ENCODE measurements at regions not wholly inside any gene's neighbourhood (a gene's known extent, or its start where the extent isn't known, plus 50 kb on each side); places are given as distances from the start of the nearest gene placed in this dataset.

GRCh38 chr1:81242103-81242502, 558.6 kb upstream of the ADGRL2 start:
- Histone ChIP-seq H3K23ac (ENCODE audit: low read length in 2 of 2) (no peak overlapping the region), H3K18ac (ENCODE audit: low read depth in 1 of 2, low read length in 2 of 2) (no peak overlapping the region), H3K27me3 (ENCODE audit: control insufficient read depth in 1 of 2, insufficient read depth in 1 of 2, low read length in 2 of 2) (no peaks in the 10 kb centered on the region), H3K4me2 (ENCODE audit: low read length, poor library complexity, severe bottlenecking) (no peak overlapping the region), H2AK5ac (ENCODE audit: low read length, severe bottlenecking) (no peak overlapping the region), H3K14ac (ENCODE audit: low read length in 2 of 2) (no peak overlapping the region), H2BK120ac (ENCODE audit: low read depth, low read length) (no peak overlapping the region), H2BK12ac (ENCODE audit: low read length in 2 of 2) (no peak overlapping the region), H3K36me3 (ENCODE audit: control insufficient read depth in 1 of 2, insufficient read depth in 2 of 2, low read depth in 1 of 2, low read length in 2 of 2) (no peaks in the 10 kb centered on the region), H3K4ac (ENCODE audit: low read depth in 1 of 2, low read length in 2 of 2) (no peak overlapping the region), H2BK5ac (ENCODE audit: low read depth, low read length, poor library complexity, severe bottlenecking) (no peak overlapping the region), H2BK15ac (ENCODE audit: low read depth, poor library complexity, severe bottlenecking) (no peak overlapping the region), H3K4me1 (ENCODE audit: control insufficient read depth, insufficient read depth, low read depth, low read length) (no peaks in the 10 kb centered on the region), H2AFZ (ENCODE audit: low read depth, low read length) (no peak overlapping the region), H4K8ac (ENCODE audit: low read length) (no peak overlapping the region), H3K27ac (ENCODE audit: low read length, poor library complexity, severe bottlenecking) (no peak overlapping the region), H3K79me1 (replicated peaks; ENCODE audit: low read length, poor library complexity, severe bottlenecking) (no peaks in the 10 kb centered on the region), H3K4me3 (ENCODE audit: insufficient read depth in 1 of 2, low read depth in 1 of 2, low read length in 2 of 2) (no peak overlapping the region), H4K91ac (ENCODE audit: low read length) (no peak overlapping the region), H3K9me3 (ENCODE audit: control insufficient read depth, low read length) (no peaks in the 10 kb centered on the region), H3K9ac (ENCODE audit: low read length) (no peak overlapping the region)
- WGBS: 84% methylated on average over 2 of the region's 2 CpGs
- DNase-seq: no peak

GRCh38 chr1:81238129-81238528, 562.6 kb upstream of the ADGRL2 start:
- Histone ChIP-seq H3K9ac (ENCODE audit: low read length) (peak overlapping the region; percentile 33), H3K4me1 (ENCODE audit: control insufficient read depth, insufficient read depth, low read depth, low read length) (no peaks in the 10 kb centered on the region), H3K18ac (ENCODE audit: low read depth in 1 of 2, low read length in 2 of 2) (no peak overlapping the region), H2AFZ (ENCODE audit: low read depth, low read length) (no peak overlapping the region), H3K4ac (ENCODE audit: low read depth in 1 of 2, low read length in 2 of 2) (no peak overlapping the region), H3K9me3 (ENCODE audit: control insufficient read depth, low read length) (no peaks in the 10 kb centered on the region), H3K36me3 (ENCODE audit: control insufficient read depth in 1 of 2, insufficient read depth in 2 of 2, low read depth in 1 of 2, low read length in 2 of 2) (no peaks in the 10 kb centered on the region), H3K79me1 (replicated peaks; ENCODE audit: low read length, poor library complexity, severe bottlenecking) (no peaks in the 10 kb centered on the region), H2AK5ac (ENCODE audit: low read length, severe bottlenecking) (no peak overlapping the region), H2BK15ac (ENCODE audit: low read depth, poor library complexity, severe bottlenecking) (no peak overlapping the region), H3K4me3 (ENCODE audit: insufficient read depth in 1 of 2, low read depth in 1 of 2, low read length in 2 of 2) (peak overlapping the region in 1 of 2 experiments; percentile 52), H3K14ac (ENCODE audit: low read length in 2 of 2) (no peak overlapping the region), H3K23ac (ENCODE audit: low read length in 2 of 2) (no peak overlapping the region), H2BK12ac (ENCODE audit: low read length in 2 of 2) (no peak overlapping the region), H3K4me2 (ENCODE audit: low read length, poor library complexity, severe bottlenecking) (no peak overlapping the region), H4K8ac (ENCODE audit: low read length) (no peak overlapping the region), H2BK5ac (ENCODE audit: low read depth, low read length, poor library complexity, severe bottlenecking) (no peak overlapping the region), H4K91ac (ENCODE audit: low read length) (no peak overlapping the region), H3K27ac (ENCODE audit: low read length, poor library complexity, severe bottlenecking) (peak overlapping the region; percentile 3), H2BK120ac (ENCODE audit: low read depth, low read length) (no peak overlapping the region), H3K27me3 (ENCODE audit: control insufficient read depth in 1 of 2, insufficient read depth in 1 of 2, low read length in 2 of 2) (no peaks in the 10 kb centered on the region)
- peak; percentile 6 for DNase-seq
- WGBS: 37% methylated on average over 2 of the region's 3 CpGs

- Histone ChIP-seq H3K4me2 (ENCODE audit: low read length, poor library complexity, severe bottlenecking) (peak overlapping the region; percentile 65), H3K79me1 (replicated peaks; ENCODE audit: low read length, poor library complexity, severe bottlenecking) (no peaks in the 10 kb centered on the region), H2AK5ac (ENCODE audit: low read length, severe bottlenecking) (no peak overlapping the region), H4K91ac (ENCODE audit: low read length) (no peak overlapping the region), H3K27ac (ENCODE audit: low read length, poor library complexity, severe bottlenecking) (peak overlapping the region; percentile 45), H4K8ac (ENCODE audit: low read length) (no peak overlapping the region), H3K14ac (ENCODE audit: low read length in 2 of 2) (no peak overlapping the region), H3K27me3 (ENCODE audit: control insufficient read depth in 1 of 2, insufficient read depth in 1 of 2, low read length in 2 of 2) (no peaks in the 10 kb centered on the region), H3K36me3 (ENCODE audit: control insufficient read depth in 1 of 2, insufficient read depth in 2 of 2, low read depth in 1 of 2, low read length in 2 of 2) (no peaks in the 10 kb centered on the region), H2BK5ac (ENCODE audit: low read depth, low read length, poor library complexity, severe bottlenecking) (no peak overlapping the region), H3K9me3 (ENCODE audit: control insufficient read depth, low read length) (no peaks in the 10 kb centered on the region), H3K18ac (ENCODE audit: low read depth in 1 of 2, low read length in 2 of 2) (no peak overlapping the region), H3K4ac (ENCODE audit: low read depth in 1 of 2, low read length in 2 of 2) (no peak overlapping the region), H3K9ac (ENCODE audit: low read length) (peak overlapping the region; percentile 33), H3K4me3 (ENCODE audit: insufficient read depth in 1 of 2, low read depth in 1 of 2, low read length in 2 of 2) (peak overlapping the region in 1 of 2 experiments; percentile 52), H3K23ac (ENCODE audit: low read length in 2 of 2) (no peak overlapping the region), H2AFZ (ENCODE audit: low read depth, low read length) (no peak overlapping the region), H2BK120ac (ENCODE audit: low read depth, low read length) (no peak overlapping the region), H3K4me1 (ENCODE audit: control insufficient read depth, insufficient read depth, low read depth, low read length) (no peaks in the 10 kb centered on the region), H2BK15ac (ENCODE audit: low read depth, poor library complexity, severe bottlenecking) (no peak overlapping the region), H2BK12ac (ENCODE audit: low read length in 2 of 2) (no peak overlapping the region)
- WGBS: 30% methylated on average over 6 of the region's 8 CpGs
- peak; percentile 28 for DNase-seq
Observed at GRCh38 chr1:81237473-81238089, 563.2 kb upstream of the ADGRL2 start.

DNA sequence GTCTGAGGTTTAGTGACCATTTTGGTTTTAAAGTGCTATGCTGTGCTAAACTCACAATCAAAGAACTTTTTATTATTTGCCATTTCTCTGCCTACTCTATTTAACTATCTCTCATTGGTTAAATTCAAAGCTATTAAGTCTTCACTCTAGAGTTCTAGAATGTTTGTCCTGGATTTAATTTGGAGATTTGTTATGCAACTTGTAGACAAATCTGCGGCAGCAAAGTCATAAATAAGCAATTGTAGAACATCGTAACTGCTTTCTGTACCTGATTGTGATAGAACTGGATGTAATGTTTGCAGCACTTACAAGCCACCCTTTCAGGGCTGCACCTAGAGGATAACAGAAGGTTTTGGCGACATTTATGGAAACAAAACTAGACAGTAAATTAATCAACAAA, 566.5 kb upstream of the ADGRL2 start:
- DNase-seq: no peak
- H3K9me3 ChIP-seq (ENCODE audit: control insufficient read depth, low read length): no peaks in the 10 kb centered on the region
- no peak overlapping the region for H3K27ac ChIP-seq (ENCODE audit: low read length, poor library complexity, severe bottlenecking)
- no peaks in the 10 kb centered on the region for H3K4me1 ChIP-seq (ENCODE audit: control insufficient read depth, insufficient read depth, low read depth, low read length)
- no peak overlapping the region for H3K4ac ChIP-seq (ENCODE audit: low read depth in 1 of 2, low read length in 2 of 2)
- no peak overlapping the region for H2AFZ ChIP-seq (ENCODE audit: low read depth, low read length)
- H2BK12ac ChIP-seq (ENCODE audit: low read length in 2 of 2): no peak overlapping the region
- H3K36me3 ChIP-seq (ENCODE audit: control insufficient read depth in 1 of 2, insufficient read depth in 2 of 2, low read depth in 1 of 2, low read length in 2 of 2): no peaks in the 10 kb centered on the region
- H3K4me3 ChIP-seq (ENCODE audit: insufficient read depth in 1 of 2, low read depth in 1 of 2, low read length in 2 of 2): no peak overlapping the region
- H3K79me1 ChIP-seq (replicated peaks; ENCODE audit: low read length, poor library complexity, severe bottlenecking): no peaks in the 10 kb centered on the region
- H4K8ac ChIP-seq (ENCODE audit: low read length): no peak overlapping the region
- no peak overlapping the region for H3K18ac ChIP-seq (ENCODE audit: low read depth in 1 of 2, low read length in 2 of 2)
- no peak overlapping the region for H3K23ac ChIP-seq (ENCODE audit: low read length in 2 of 2)
- no peak overlapping the region for H2BK15ac ChIP-seq (ENCODE audit: low read depth, poor library complexity, severe bottlenecking)
- H2AK5ac ChIP-seq (ENCODE audit: low read length, severe bottlenecking): no peak overlapping the region
- no peak overlapping the region for H4K91ac ChIP-seq (ENCODE audit: low read length)
- no peak overlapping the region for H2BK5ac ChIP-seq (ENCODE audit: low read depth, low read length, poor library complexity, severe bottlenecking)
- WGBS: 81% methylated on average over 2 of the region's 3 CpGs
- H2BK120ac ChIP-seq (ENCODE audit: low read depth, low read length): no peak overlapping the region
- H3K4me2 ChIP-seq (ENCODE audit: low read length, poor library complexity, severe bottlenecking): no peak overlapping the region
- no peak overlapping the region for H3K14ac ChIP-seq (ENCODE audit: low read length in 2 of 2)
- no peak overlapping the region for H3K9ac ChIP-seq (ENCODE audit: low read length)
- H3K27me3 ChIP-seq (ENCODE audit: control insufficient read depth in 1 of 2, insufficient read depth in 1 of 2, low read length in 2 of 2): no peaks in the 10 kb centered on the region

All from mesenchymal stem cell (in vitro differentiated cells and primary cell).